ENCODE measurements at regions not wholly inside any gene's neighbourhood (a gene's known extent, or its start where the extent isn't known, plus 50 kb on each side); places are given as distances from the start of the nearest gene placed in this dataset.

DNA sequence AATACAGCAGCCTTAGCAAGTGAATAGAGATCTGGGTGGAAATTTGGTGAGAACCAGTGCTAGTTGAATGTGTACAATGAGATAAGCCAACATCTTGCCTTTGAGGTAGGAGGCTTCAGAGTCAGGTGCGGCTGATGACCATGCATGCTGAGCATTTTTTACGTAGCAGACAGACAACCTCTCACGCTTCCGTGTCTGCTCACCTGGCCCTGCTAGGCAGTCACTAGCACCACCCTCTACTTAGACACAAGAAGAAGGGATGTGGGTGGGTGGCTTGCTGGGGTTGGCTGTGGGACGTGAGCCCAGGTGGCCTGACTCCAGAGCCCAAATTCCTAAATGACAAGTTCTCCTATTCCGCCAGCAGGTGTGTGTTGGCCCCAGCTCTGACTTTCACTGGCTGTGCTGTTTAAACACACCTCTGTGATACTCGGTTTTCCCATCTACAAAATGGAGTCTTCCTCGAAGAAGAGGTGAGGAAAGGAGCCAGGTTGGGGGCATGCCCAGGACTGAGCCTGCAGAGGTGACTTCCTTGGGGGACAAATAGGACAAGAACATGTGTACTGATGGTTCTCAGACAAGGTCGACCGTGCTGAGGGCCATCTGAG is 57.8 kb upstream of the BCL11B start:
- intact Hi-C loops (cut with micrococcal nuclease; ENCODE audit: unreplicated experiment), result no loop called here
- Mint-ChIP-seq H3K36me3 (ENCODE audit: insufficient read depth, unreplicated experiment) (no peaks in the 10 kb centered on the region), H3K4me1 (ENCODE audit: low read depth, unreplicated experiment) (no peaks in the 10 kb centered on the region), H3K27ac (ENCODE audit: unreplicated experiment) (no peak overlapping the region), H3K27me3 (ENCODE audit: unreplicated experiment) (peaks cover 52% of the 10 kb centered on the region), H3K4me3 (ENCODE audit: low read depth, unreplicated experiment) (no peak overlapping the region), H3K9me3 (ENCODE audit: low read depth, unreplicated experiment) (no peaks in the 10 kb centered on the region)
- CTCF ChIA-PET, result interaction anchor here (0.6 to 0.8 kb wide), 2 partner anchors 10 to 74 kb away, joined by 3 to 5 read pairs; no protein-coding TSS in a partner anchor
- TF ChIP-seq CTCF (IDR thresholded peaks at IDR 0.05; ENCODE audit: unreplicated experiment), result no peak
- no peak for DNase-seq
- no TSS peak for BruUV-seq (replicated peaks)

DNA sequence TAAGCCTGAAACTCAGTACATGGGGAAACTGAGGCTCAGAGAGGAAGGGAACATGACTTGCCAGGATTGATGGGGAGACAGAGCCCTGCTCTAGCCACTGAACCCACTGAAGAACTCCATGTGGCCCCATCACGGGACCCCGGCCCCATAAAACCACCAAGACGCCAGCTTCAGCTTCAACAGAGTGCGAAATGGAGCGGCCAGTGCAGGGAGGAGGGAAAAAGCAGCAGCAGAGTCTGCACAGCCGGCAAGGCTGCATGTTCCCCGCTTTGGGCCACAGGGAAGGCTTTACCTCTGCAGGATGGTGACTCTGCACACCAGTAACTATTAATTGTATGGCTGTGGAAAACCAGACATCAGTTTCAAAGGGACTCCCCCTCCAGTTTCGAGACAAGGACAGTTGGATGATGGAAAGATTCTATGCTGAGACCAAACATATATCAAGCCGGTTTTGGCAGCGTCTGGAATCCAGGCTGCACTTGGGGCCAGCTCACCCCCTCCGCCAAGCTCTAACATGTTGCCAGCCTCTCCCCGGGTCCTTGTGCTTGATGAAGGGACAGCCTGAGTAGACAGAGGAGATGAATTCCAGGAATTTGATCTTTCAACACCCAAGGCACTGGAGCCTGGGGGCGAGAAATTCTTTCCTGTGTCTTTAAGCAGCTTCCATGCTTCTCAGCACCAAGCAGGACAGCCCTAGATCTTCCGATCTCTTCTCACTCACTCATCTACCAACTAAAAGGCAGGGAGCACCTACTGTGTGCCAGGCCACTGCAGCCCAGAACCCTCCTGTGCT is 55.7 kb upstream of the BCL11B start:
- no peak for DNase-seq
- Mint-ChIP-seq H3K9me3 (ENCODE audit: low read depth, unreplicated experiment) (no peaks in the 10 kb centered on the region), H3K36me3 (ENCODE audit: insufficient read depth, unreplicated experiment) (no peaks in the 10 kb centered on the region), H3K27me3 (ENCODE audit: unreplicated experiment) (peaks cover 44% of the 10 kb centered on the region), H3K4me3 (ENCODE audit: low read depth, unreplicated experiment) (no peak overlapping the region), H3K27ac (ENCODE audit: unreplicated experiment) (no peak overlapping the region), H3K4me1 (ENCODE audit: low read depth, unreplicated experiment) (no peaks in the 10 kb centered on the region)
- CTCF ChIA-PET, result interaction anchor here (0.6 kb wide), 1 partner anchor 412 kb away, joined by 6 read pairs; no protein-coding TSS in a partner anchor
- no peak for TF ChIP-seq CTCF (IDR thresholded peaks at IDR 0.05; ENCODE audit: unreplicated experiment)
- intact Hi-C loops (cut with micrococcal nuclease; ENCODE audit: unreplicated experiment), result no loop called here
- no TSS peak for BruUV-seq (replicated peaks)

GRCh38 chr14:99327050-99327449 is 55.1 kb upstream of the BCL11B start:
- no peak for DNase-seq
- no peaks in the 10 kb centered on the region for H3K9me3 Mint-ChIP-seq (ENCODE audit: low read depth, unreplicated experiment)
- peaks cover under 1% of the 10 kb centered on the region for H3K4me1 Mint-ChIP-seq (ENCODE audit: low read depth, unreplicated experiment)
- intact Hi-C loops (cut with micrococcal nuclease; ENCODE audit: unreplicated experiment), result no loop called here
- peaks cover 44% of the 10 kb centered on the region for H3K27me3 Mint-ChIP-seq (ENCODE audit: unreplicated experiment)
- no peak for TF ChIP-seq CTCF (IDR thresholded peaks at IDR 0.05; ENCODE audit: unreplicated experiment)
- no peak overlapping the region for H3K4me3 Mint-ChIP-seq (ENCODE audit: low read depth, unreplicated experiment)
- H3K36me3 Mint-ChIP-seq (ENCODE audit: insufficient read depth, unreplicated experiment), result no peaks in the 10 kb centered on the region
- CTCF ChIA-PET, result no interaction called here
- BruUV-seq (replicated peaks), result no TSS peak
- no peak overlapping the region for H3K27ac Mint-ChIP-seq (ENCODE audit: unreplicated experiment)

DNA sequence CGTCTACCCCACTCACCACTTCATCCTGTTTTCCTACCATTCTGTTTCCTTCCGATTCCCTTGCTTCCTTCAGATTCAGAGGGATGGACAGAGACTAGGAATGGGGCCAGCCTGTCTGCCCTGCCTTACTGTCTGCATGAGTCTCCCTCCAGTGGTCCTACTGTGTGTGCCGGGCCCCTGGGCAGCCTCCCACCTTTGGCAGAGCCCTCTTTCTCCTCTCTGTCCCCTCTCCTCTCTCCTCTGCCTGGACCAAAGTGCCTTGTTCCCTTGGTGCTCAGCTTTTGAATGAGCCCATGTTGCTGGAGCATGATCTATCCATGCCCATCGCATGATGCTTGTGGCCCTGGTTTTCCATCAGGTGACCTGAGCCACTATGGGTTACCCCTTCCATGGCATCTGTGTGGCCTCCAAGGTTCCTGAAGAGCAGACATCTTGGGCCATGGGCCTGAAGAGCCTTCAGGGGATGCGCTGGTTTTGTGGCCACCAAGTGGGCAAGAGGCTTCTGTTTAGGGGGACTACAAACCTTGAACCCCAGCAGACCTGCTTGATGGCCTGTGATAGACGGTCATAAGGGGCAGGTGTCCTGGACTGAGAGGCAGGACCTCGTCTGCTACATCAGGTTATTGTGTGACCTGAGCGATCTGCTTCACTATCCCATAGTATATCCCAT is 54.2 kb upstream of the BCL11B start:
- H3K9me3 Mint-ChIP-seq (ENCODE audit: low read depth, unreplicated experiment), result no peaks in the 10 kb centered on the region
- no TSS peak for BruUV-seq (replicated peaks)
- peaks cover 9% of the 10 kb centered on the region for H3K4me1 Mint-ChIP-seq (ENCODE audit: low read depth, unreplicated experiment)
- no peak for DNase-seq
- no peak overlapping the region for H3K27ac Mint-ChIP-seq (ENCODE audit: unreplicated experiment)
- no peak for TF ChIP-seq CTCF (IDR thresholded peaks at IDR 0.05; ENCODE audit: unreplicated experiment)
- intact Hi-C loops (cut with micrococcal nuclease; ENCODE audit: unreplicated experiment), result no loop called here
- peaks cover 38% of the 10 kb centered on the region for H3K27me3 Mint-ChIP-seq (ENCODE audit: unreplicated experiment)
- H3K4me3 Mint-ChIP-seq (ENCODE audit: low read depth, unreplicated experiment), result no peak overlapping the region
- CTCF ChIA-PET, result no interaction called here
- no peaks in the 10 kb centered on the region for H3K36me3 Mint-ChIP-seq (ENCODE audit: insufficient read depth, unreplicated experiment)
